Ectodermal cell (in vitro differentiated cells): ENCODE measurements at regions not wholly inside any gene's neighbourhood (a gene's known extent, or its start where the extent isn't known, plus 50 kb on each side); places are given as distances from the start of the nearest gene placed in this dataset.
"Not testable (repeated sequence)": the region's sequence is repeated elsewhere in the genome, so short reads cannot be mapped to it uniquely, and the experiment has no call there.

Experiments
- H3K27ac ChIP-seq: 2 replicates; pipeline ENCODE4 v1.7.0; 2013; ENCODE audit warnings: mild to moderate bottlenecking, low read depth, low read length; ENCODE audit not compliant: insufficient read depth, poor library complexity, severe bottlenecking
- H3K27me3 ChIP-seq: 2 replicates; pipeline ENCODE4 v1.7.0; 2013; ENCODE audit warnings: mild to moderate bottlenecking, low read length; ENCODE audit not compliant: insufficient read depth, control insufficient read depth, poor library complexity, severe bottlenecking
- H3K36me3 ChIP-seq: one replicate; pipeline ENCODE4 v1.7.0; 2013; ENCODE audit warnings: low read length; ENCODE audit not compliant: control insufficient read depth, insufficient read depth
- H3K4me1 ChIP-seq: one replicate; pipeline ENCODE4 v1.7.0; 2013; ENCODE audit warnings: low read length; ENCODE audit not compliant: control insufficient read depth, insufficient read depth
- H3K4me3 ChIP-seq: 2 replicates; pipeline ENCODE4 v1.7.0; 2013; ENCODE audit warnings: low read depth, low read length, control low read depth; ENCODE audit not compliant: insufficient read depth
- H3K9me3 ChIP-seq: 2 replicates; pipeline ENCODE4 v1.7.0; 2013; ENCODE audit warnings: mild to moderate bottlenecking, low read length, moderate library complexity; ENCODE audit not compliant: control insufficient read depth
- WGBS, 2 experiments: methylation state at CpG; one replicate each; pipeline ENCODE4 v1.1.7; 2013; ENCODE audit warnings: missing lambda C conversion rate in 2 of 2; 5-methylcytosine and 5-hydroxymethylcytosine counted together

GRCh38 chr3:87789049-87789448 is 269.8 kb downstream of the CGGBP1 start:
- H3K27me3 ChIP-seq, result peaks cover 24% of the 10 kb centered on the region
- not testable (repeated sequence) for H3K4me3 ChIP-seq, H3K27ac ChIP-seq, H3K4me1 ChIP-seq, H3K9me3 ChIP-seq, H3K36me3 ChIP-seq
- WGBS, 2 experiments, result 89 to 94% methylated on average over 3 of the region's 3 CpGs

GRCh38 chr3:87788516-87788915 is 270.3 kb downstream of the CGGBP1 start:
- 86 to 89% methylated on average over 4 of the region's 4 CpGs for WGBS, 2 experiments
- no peak overlapping the region for H3K4me3 ChIP-seq
- H3K36me3 ChIP-seq, result no peaks in the 10 kb centered on the region
- no peaks in the 10 kb centered on the region for H3K9me3 ChIP-seq
- peaks cover 3% of the 10 kb centered on the region for H3K4me1 ChIP-seq
- H3K27ac ChIP-seq, result no peak overlapping the region
- peaks cover 19% of the 10 kb centered on the region for H3K27me3 ChIP-seq

- Histone ChIP-seq H3K27me3 (no peaks in the 10 kb centered on the region), H3K4me3 (no peak overlapping the region), H3K9me3 (no peaks in the 10 kb centered on the region), H3K4me1 (no peaks in the 10 kb centered on the region), H3K27ac (no peak overlapping the region), H3K36me3 (no peaks in the 10 kb centered on the region)
- 83% methylated on average over 2 of the region's 2 CpGs; no CpG with 5 or more reads in 1 of the 2 experiments for WGBS, 2 experiments
Observed at GRCh38 chr3:87780811-87781210, 278.0 kb downstream of the CGGBP1 start.

- H3K36me3 ChIP-seq, result no peaks in the 10 kb centered on the region
- WGBS, 2 experiments, result no CpG with 5 or more reads among the region's 1 CpG
- no peaks in the 10 kb centered on the region for H3K9me3 ChIP-seq
- no peak overlapping the region for H3K27ac ChIP-seq
- no peaks in the 10 kb centered on the region for H3K4me1 ChIP-seq
- no peaks in the 10 kb centered on the region for H3K27me3 ChIP-seq
- no peak overlapping the region for H3K4me3 ChIP-seq
Observed at GRCh38 chr3:87778876-87779275, 279.9 kb downstream of the CGGBP1 start.

GRCh38 chr3:87771337-87772192 is 287.2 kb downstream of the CGGBP1 start:
- Histone ChIP-seq H3K4me1 (no peaks in the 10 kb centered on the region), H3K27ac (no peak overlapping the region), H3K27me3 (no peaks in the 10 kb centered on the region), H3K9me3 (no peaks in the 10 kb centered on the region), H3K36me3 (no peaks in the 10 kb centered on the region), H3K4me3 (no peak overlapping the region)
- WGBS, 2 experiments, result 66 to 69% methylated on average over 5 of the region's 5 CpGs

- Histone ChIP-seq H3K36me3 (no peaks in the 10 kb centered on the region), H3K9me3 (no peaks in the 10 kb centered on the region), H3K27me3 (no peaks in the 10 kb centered on the region), H3K27ac (no peak overlapping the region), H3K4me3 (no peak overlapping the region), H3K4me1 (no peaks in the 10 kb centered on the region)
- WGBS, 2 experiments, result 38 to 75% methylated on average over 1 to 2 of the region's 2 CpGs
Observed at GRCh38 chr3:87766721-87767120, 292.1 kb downstream of the CGGBP1 start.

- no peaks in the 10 kb centered on the region for H3K36me3 ChIP-seq
- no peaks in the 10 kb centered on the region for H3K9me3 ChIP-seq
- H3K4me3 ChIP-seq, result no peak overlapping the region
- H3K27me3 ChIP-seq, result no peaks in the 10 kb centered on the region
- WGBS, 2 experiments, result 100% methylated on average over 1 of the region's 3 CpGs; no CpG with 5 or more reads in 1 of the 2 experiments
- H3K4me1 ChIP-seq, result no peaks in the 10 kb centered on the region
- H3K27ac ChIP-seq, result no peak overlapping the region
Observed at GRCh38 chr3:87765256-87765655, 293.5 kb downstream of the CGGBP1 start.

GRCh38 chr3:87761795-87762194 is 297.0 kb downstream of the CGGBP1 start:
- H3K27ac ChIP-seq, result no peak overlapping the region
- H3K9me3 ChIP-seq, result no peaks in the 10 kb centered on the region
- 96 to 98% methylated on average over 16 to 17 of the region's 17 CpGs for WGBS, 2 experiments
- H3K4me3 ChIP-seq, result no peak overlapping the region
- H3K27me3 ChIP-seq, result no peaks in the 10 kb centered on the region
- H3K36me3 ChIP-seq, result no peaks in the 10 kb centered on the region
- H3K4me1 ChIP-seq, result no peaks in the 10 kb centered on the region

GRCh38 chr3:87761341-87761740 is 297.5 kb downstream of the CGGBP1 start:
- Histone ChIP-seq H3K9me3 (no peaks in the 10 kb centered on the region), H3K4me1 (no peaks in the 10 kb centered on the region), H3K4me3 (no peak overlapping the region), H3K27ac (no peak overlapping the region), H3K36me3 (no peaks in the 10 kb centered on the region), H3K27me3 (no peaks in the 10 kb centered on the region)
- WGBS, 2 experiments, result 95 to 96% methylated on average over 11 of the region's 11 CpGs

- Histone ChIP-seq H3K4me1 (no peaks in the 10 kb centered on the region), H3K27ac (no peak overlapping the region), H3K4me3 (no peak overlapping the region), H3K36me3 (no peaks in the 10 kb centered on the region), H3K27me3 (no peaks in the 10 kb centered on the region), H3K9me3 (no peaks in the 10 kb centered on the region)
- no CpG with 5 or more reads among the region's 1 CpG for WGBS, 2 experiments
Observed at GRCh38 chr3:87756616-87757015, 302.2 kb downstream of the CGGBP1 start.
